SK-N-SH treated with all-trans-retinoic acid at 6 μM for 48 hours (cell line): ENCODE measurements at regions not wholly inside any gene's neighbourhood (a gene's known extent, or its start where the extent isn't known, plus 50 kb on each side); places are given as distances from the start of the nearest gene placed in this dataset.

Experiments used
- ATAC-seq: fragments of 200-7000 bp; cut with Tn5 transposase; 3 replicates; pipeline ENCODE4 v1.9.1; 2020; ENCODE audit warnings: mild to moderate bottlenecking, moderate library complexity
- ARNTL ChIP-seq: fragments of 450-650 bp; formaldehyde crosslinking; IDR thresholded peaks from 2 replicates; pipeline ENCODE4 v1.5.0; 2020; ENCODE audit warnings: low read depth, mild to moderate bottlenecking, moderate library complexity, borderline replicate concordance
- BACH2 ChIP-seq: fragments of 250-450 bp; sonication (Bioruptor Pico); IDR thresholded peaks from 2 replicates; pipeline ENCODE4 v1.9.0; 2021; ENCODE audit warnings: mild to moderate bottlenecking, borderline replicate concordance
- CSDC2 ChIP-seq: fragments of 250-450 bp; sonication (Bioruptor Pico); IDR thresholded peaks from 2 replicates; pipeline ENCODE4 v1.5.0; 2020; ENCODE audit warnings: mild to moderate bottlenecking, moderate library complexity
- ESRRG ChIP-seq: fragments of 250-450 bp; sonication (Bioruptor Pico); IDR thresholded peaks from 2 replicates; pipeline ENCODE4 v1.6.1; 2021; ENCODE audit warnings: mild to moderate bottlenecking
- GLIS3 ChIP-seq: fragments of 250-450 bp; sonication (Bioruptor Pico); IDR thresholded peaks from 2 replicates; pipeline ENCODE4 v1.5.0; 2020; ENCODE audit warnings: mild to moderate bottlenecking, moderate library complexity
- ISL1 ChIP-seq: fragments of 250-450 bp; sonication (Bioruptor Pico); IDR thresholded peaks from 2 replicates; pipeline ENCODE4 v2.1.2; 2022; ENCODE audit warnings: mild to moderate bottlenecking, moderate library complexity
- OSR1 ChIP-seq: fragments of 250-450 bp; sonication (Bioruptor Pico); IDR thresholded peaks from 2 replicates; pipeline ENCODE4 v1.8.0; 2022; ENCODE audit warnings: moderate library complexity, mild to moderate bottlenecking, inconsistent platforms
- PATZ1 ChIP-seq: fragments of 250-450 bp; sonication (Bioruptor Pico); IDR thresholded peaks from 2 replicates; pipeline ENCODE4 v1.8.0; 2020; ENCODE audit warnings: mild to moderate bottlenecking, moderate library complexity, borderline replicate concordance
- PPARA ChIP-seq: fragments of 250-450 bp; sonication (Bioruptor Pico); IDR thresholded peaks from 2 replicates; pipeline ENCODE4 v1.5.0; 2020; ENCODE audit warnings: mild to moderate bottlenecking, borderline replicate concordance
- RARB ChIP-seq: fragments of 250-450 bp; sonication (Bioruptor Pico); IDR thresholded peaks from 2 replicates; pipeline ENCODE4 v1.8.0; 2021; ENCODE audit warnings: mild to moderate bottlenecking, moderate library complexity
- SNAI2 ChIP-seq: fragments of 250-450 bp; sonication (Bioruptor Pico); IDR thresholded peaks from 2 replicates; pipeline ENCODE4 v1.5.0; 2020; ENCODE audit warnings: mild to moderate bottlenecking, moderate library complexity
- TCF4 ChIP-seq: fragments of 250-450 bp; sonication (Bioruptor Pico); IDR thresholded peaks from 2 replicates; pipeline ENCODE4 v1.8.0; 2021; ENCODE audit warnings: mild to moderate bottlenecking, moderate library complexity, borderline replicate concordance
- TOX ChIP-seq: fragments of 250-450 bp; sonication (Bioruptor Pico); IDR thresholded peaks from 2 replicates; pipeline ENCODE4 v1.8.0; 2021; ENCODE audit warnings: mild to moderate bottlenecking, moderate library complexity, borderline replicate concordance
- ZFP3 ChIP-seq: fragments of 250-450 bp; sonication (Bioruptor Pico); IDR thresholded peaks from 2 replicates; pipeline ENCODE4 v1.5.0; 2020; ENCODE audit warnings: mild to moderate bottlenecking, moderate library complexity
- ZFP30 ChIP-seq: fragments of 450-650 bp; formaldehyde crosslinking; IDR thresholded peaks from 2 replicates; pipeline ENCODE4 v1.5.0; 2022; ENCODE audit warnings: mild to moderate bottlenecking, moderate library complexity
- ZNF70 ChIP-seq: fragments of 450-650 bp; formaldehyde crosslinking; IDR thresholded peaks from 2 replicates; pipeline ENCODE4 v1.5.0; 2020; ENCODE audit warnings: mild to moderate bottlenecking, moderate library complexity
- ZNF8 ChIP-seq: fragments of 450-650 bp; formaldehyde crosslinking; IDR thresholded peaks from 2 replicates; pipeline ENCODE4 v1.5.0; 2020; ENCODE audit warnings: mild to moderate bottlenecking, moderate library complexity
- TF ChIP-seq, protein P1 (sequence below): fragments of 250-450 bp; sonication (Bioruptor Pico); IDR thresholded peaks from 2 replicates; pipeline ENCODE4 v1.8.0; 2021; ENCODE audit warnings: low read depth, mild to moderate bottlenecking, moderate library complexity, borderline replicate concordance
- TF ChIP-seq, protein P2 (sequence below): fragments of 250-450 bp; sonication (Bioruptor Pico); IDR thresholded peaks from 2 replicates; pipeline ENCODE4 v1.5.1; 2020; ENCODE audit warnings: low read depth, mild to moderate bottlenecking, moderate library complexity
- TF ChIP-seq, protein P3 (sequence below): fragments of 250-450 bp; sonication (Bioruptor Pico); IDR thresholded peaks from 2 replicates; pipeline ENCODE4 v1.5.0; 2020; ENCODE audit warnings: mild to moderate bottlenecking, moderate library complexity
- TF ChIP-seq, protein P4 (sequence below): fragments of 250-450 bp; sonication (Bioruptor Pico); IDR thresholded peaks from 2 replicates; pipeline ENCODE4 v1.5.1; 2021; ENCODE audit warnings: mild to moderate bottlenecking, moderate library complexity

DNA sequence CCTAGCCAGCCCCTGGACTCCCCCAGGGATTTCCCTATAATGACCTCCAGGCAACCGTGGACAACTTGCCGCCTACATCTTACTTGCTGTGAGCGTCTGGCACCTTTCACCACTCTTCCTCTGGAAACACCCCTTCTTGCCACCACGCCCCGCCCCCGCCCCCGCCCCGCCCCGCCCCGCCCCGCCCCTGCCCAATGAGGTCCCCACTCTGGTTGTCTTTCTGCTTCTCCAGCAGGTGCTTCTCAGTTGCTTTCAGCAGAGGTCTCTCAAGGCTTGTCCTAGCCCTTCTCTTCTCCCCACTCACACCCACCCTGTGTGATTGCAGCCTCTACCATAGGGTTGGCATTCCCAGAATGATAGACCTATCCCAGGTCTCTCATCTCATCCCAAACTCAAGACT is 214.5 kb downstream of the EN1 start:
- no peak for ATAC-seq
- TF ChIP-seq GLIS3 (CRISPR knock-in tag) (no peak), ZNF70 (CRISPR knock-in tag) (no peak), ZFP3 (CRISPR knock-in tag) (no peak), TCF4 (CRISPR knock-in tag) (no peak), ISL1 (CRISPR knock-in tag) (no peak), RARB (no peak), BACH2 (CRISPR knock-in tag) (no peak), ZFP30 (CRISPR knock-in tag) (no peak), OSR1 (CRISPR knock-in tag) (no peak), TOX (CRISPR knock-in tag) (no peak), PPARA (no peak), PATZ1 (CRISPR knock-in tag) (no peak), ZNF8 (CRISPR knock-in tag) (no peak), SNAI2 (CRISPR knock-in tag) (no peak)
- TF ChIP-seq, protein P1, sequence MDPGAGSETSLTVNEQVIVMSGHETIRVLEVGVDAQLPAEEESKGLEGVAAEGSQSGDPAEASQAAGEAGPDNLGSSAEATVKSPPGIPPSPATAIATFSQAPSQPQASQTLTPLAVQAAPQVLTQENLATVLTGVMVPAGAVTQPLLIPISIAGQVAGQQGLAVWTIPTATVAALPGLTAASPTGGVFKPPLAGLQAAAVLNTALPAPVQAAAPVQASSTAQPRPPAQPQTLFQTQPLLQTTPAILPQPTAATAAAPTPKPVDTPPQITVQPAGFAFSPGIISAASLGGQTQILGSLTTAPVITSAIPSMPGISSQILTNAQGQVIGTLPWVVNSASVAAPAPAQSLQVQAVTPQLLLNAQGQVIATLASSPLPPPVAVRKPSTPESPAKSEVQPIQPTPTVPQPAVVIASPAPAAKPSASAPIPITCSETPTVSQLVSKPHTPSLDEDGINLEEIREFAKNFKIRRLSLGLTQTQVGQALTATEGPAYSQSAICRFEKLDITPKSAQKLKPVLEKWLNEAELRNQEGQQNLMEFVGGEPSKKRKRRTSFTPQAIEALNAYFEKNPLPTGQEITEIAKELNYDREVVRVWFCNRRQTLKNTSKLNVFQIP (CRISPR knock-in tag) = no peak
- TF ChIP-seq, protein P2, sequence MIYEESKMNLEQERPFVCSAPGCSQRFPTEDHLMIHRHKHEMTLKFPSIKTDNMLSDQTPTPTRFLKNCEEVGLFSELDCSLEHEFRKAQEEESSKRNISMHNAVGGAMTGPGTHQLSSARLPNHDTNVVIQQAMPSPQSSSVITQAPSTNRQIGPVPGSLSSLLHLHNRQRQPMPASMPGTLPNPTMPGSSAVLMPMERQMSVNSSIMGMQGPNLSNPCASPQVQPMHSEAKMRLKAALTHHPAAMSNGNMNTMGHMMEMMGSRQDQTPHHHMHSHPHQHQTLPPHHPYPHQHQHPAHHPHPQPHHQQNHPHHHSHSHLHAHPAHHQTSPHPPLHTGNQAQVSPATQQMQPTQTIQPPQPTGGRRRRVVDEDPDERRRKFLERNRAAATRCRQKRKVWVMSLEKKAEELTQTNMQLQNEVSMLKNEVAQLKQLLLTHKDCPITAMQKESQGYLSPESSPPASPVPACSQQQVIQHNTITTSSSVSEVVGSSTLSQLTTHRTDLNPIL (CRISPR knock-in tag) = no peak
- TF ChIP-seq, protein P3, sequence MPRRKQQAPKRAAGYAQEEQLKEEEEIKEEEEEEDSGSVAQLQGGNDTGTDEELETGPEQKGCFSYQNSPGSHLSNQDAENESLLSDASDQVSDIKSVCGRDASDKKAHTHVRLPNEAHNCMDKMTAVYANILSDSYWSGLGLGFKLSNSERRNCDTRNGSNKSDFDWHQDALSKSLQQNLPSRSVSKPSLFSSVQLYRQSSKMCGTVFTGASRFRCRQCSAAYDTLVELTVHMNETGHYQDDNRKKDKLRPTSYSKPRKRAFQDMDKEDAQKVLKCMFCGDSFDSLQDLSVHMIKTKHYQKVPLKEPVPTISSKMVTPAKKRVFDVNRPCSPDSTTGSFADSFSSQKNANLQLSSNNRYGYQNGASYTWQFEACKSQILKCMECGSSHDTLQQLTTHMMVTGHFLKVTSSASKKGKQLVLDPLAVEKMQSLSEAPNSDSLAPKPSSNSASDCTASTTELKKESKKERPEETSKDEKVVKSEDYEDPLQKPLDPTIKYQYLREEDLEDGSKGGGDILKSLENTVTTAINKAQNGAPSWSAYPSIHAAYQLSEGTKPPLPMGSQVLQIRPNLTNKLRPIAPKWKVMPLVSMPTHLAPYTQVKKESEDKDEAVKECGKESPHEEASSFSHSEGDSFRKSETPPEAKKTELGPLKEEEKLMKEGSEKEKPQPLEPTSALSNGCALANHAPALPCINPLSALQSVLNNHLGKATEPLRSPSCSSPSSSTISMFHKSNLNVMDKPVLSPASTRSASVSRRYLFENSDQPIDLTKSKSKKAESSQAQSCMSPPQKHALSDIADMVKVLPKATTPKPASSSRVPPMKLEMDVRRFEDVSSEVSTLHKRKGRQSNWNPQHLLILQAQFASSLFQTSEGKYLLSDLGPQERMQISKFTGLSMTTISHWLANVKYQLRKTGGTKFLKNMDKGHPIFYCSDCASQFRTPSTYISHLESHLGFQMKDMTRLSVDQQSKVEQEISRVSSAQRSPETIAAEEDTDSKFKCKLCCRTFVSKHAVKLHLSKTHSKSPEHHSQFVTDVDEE (CRISPR knock-in tag) = no peak

DNA sequence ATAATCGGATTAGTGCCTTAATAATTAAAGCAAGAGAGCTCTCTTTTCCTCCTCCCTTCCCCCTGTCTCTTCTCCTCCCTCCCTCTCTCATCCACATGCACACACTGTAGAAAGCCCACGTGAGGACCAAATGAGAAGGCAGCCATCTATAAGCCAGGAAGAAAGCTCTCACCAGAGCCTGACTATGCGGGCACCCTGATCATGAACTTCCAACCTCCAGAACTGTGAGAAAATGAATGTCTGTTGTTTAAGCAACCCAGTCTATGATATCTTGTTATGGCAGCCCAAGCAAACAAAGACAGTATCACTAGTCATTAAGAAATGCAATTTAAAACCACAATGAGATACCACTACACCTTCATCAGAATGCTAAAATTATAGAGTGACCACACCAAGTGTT is 220.3 kb downstream of the EN1 start:
- ATAC-seq = no peak
- TF ChIP-seq ZFP3 (CRISPR knock-in tag) = no peak
- TF ChIP-seq PATZ1 (CRISPR knock-in tag) = no peak
- TF ChIP-seq RARB = no peak
- TF ChIP-seq, protein P2 (CRISPR knock-in tag) = no peak
- TF ChIP-seq ISL1 (CRISPR knock-in tag) = no peak
- no peak for TF ChIP-seq GLIS3 (CRISPR knock-in tag)
- TF ChIP-seq ZFP30 (CRISPR knock-in tag) = no peak
- TF ChIP-seq TCF4 (CRISPR knock-in tag) = no peak
- no peak for TF ChIP-seq SNAI2 (CRISPR knock-in tag)
- no peak for TF ChIP-seq ZNF70 (CRISPR knock-in tag)
- TF ChIP-seq, protein P4, sequence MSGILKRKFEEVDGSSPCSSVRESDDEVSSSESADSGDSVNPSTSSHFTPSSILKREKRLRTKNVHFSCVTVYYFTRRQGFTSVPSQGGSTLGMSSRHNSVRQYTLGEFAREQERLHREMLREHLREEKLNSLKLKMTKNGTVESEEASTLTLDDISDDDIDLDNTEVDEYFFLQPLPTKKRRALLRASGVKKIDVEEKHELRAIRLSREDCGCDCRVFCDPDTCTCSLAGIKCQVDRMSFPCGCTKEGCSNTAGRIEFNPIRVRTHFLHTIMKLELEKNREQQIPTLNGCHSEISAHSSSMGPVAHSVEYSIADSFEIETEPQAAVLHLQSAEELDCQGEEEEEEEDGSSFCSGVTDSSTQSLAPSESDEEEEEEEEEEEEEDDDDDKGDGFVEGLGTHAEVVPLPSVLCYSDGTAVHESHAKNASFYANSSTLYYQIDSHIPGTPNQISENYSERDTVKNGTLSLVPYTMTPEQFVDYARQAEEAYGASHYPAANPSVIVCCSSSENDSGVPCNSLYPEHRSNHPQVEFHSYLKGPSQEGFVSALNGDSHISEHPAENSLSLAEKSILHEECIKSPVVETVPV (CRISPR knock-in tag) = no peak
- no peak for TF ChIP-seq ESRRG (CRISPR knock-in tag)
- TF ChIP-seq TOX (CRISPR knock-in tag) = no peak
- no peak for TF ChIP-seq PPARA
- no peak for TF ChIP-seq OSR1 (CRISPR knock-in tag)
- no peak for TF ChIP-seq CSDC2 (CRISPR knock-in tag)
- TF ChIP-seq BACH2 (CRISPR knock-in tag) = no peak
- no peak for TF ChIP-seq ARNTL (CRISPR knock-in tag)
